ENCODE measurements at regions not wholly inside any gene's neighbourhood (a gene's known extent, or its start where the extent isn't known, plus 50 kb on each side); places are given as distances from the start of the nearest gene placed in this dataset.
"Not testable (repeated sequence)": the region's sequence is repeated elsewhere in the genome, so short reads cannot be mapped to it uniquely, and the experiment has no call there.

DNA sequence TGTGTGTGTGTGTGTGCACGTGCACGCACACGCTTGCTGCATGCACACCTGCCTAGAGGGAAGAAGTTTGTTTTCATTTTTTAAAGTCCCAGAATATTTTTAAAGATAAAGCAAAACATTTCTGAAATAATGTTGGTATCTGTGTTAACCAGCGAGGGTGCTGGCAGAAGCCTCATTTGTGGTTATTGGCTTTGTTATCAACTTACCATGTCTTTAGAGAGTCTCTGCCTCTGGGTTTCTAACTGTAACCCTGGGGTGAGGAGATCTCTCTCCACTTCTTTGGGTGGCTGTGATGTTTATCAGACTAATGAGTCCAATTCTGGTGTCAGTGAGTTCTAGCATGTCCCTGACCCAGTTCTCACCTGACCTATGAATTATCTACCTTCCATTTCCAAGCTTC is 927.6 kb upstream of the FANCL start:
- Histone ChIP-seq H3K27ac (ENCODE audit: low read length) (no peak overlapping the region), H3K4me3 (ENCODE audit: low read depth in 1 of 2, low read length in 2 of 2) (no peak overlapping the region), H3K36me3 (ENCODE audit: control insufficient read depth in 1 of 2, insufficient read depth in 2 of 2, low read length in 2 of 2) (no peaks in the 10 kb centered on the region), H3K9me3 (ENCODE audit: control insufficient read depth in 1 of 2, low read length in 2 of 2) (no peaks in the 10 kb centered on the region), H3K27me3 (ENCODE audit: low read depth, low read length) (no peaks in the 10 kb centered on the region), H3K4me1 (ENCODE audit: control insufficient read depth in 1 of 2, insufficient read depth in 2 of 2, low read length in 2 of 2) (no peaks in the 10 kb centered on the region)

DNA sequence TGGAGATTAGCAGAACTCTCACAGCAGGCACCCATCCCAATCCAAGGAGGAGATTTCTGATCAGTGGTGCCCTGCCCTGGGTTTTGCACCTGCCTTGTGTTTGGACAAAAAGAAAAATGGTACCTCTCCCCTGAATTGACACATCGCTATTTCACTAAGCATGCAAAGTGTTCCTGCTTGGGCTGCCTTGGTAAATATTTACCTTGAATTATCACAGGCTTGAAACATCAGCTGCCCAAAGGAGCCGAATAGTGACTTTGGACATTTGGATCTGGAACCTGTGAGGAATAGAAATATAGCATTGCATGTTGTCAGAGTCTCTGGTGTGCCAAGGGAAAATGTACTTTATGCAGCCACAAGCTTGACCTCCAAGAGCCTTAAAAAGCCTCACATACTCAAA is 926.4 kb upstream of the FANCL start:
- H3K27ac ChIP-seq (ENCODE audit: low read length), result no peak overlapping the region
- no peaks in the 10 kb centered on the region for H3K27me3 ChIP-seq (ENCODE audit: low read depth, low read length)
- no peaks in the 10 kb centered on the region for H3K4me1 ChIP-seq (ENCODE audit: control insufficient read depth in 1 of 2, insufficient read depth in 2 of 2, low read length in 2 of 2)
- no peaks in the 10 kb centered on the region for H3K36me3 ChIP-seq (ENCODE audit: control insufficient read depth in 1 of 2, insufficient read depth in 2 of 2, low read length in 2 of 2)
- no peak overlapping the region for H3K4me3 ChIP-seq (ENCODE audit: low read depth in 1 of 2, low read length in 2 of 2)
- no peaks in the 10 kb centered on the region for H3K9me3 ChIP-seq (ENCODE audit: control insufficient read depth in 1 of 2, low read length in 2 of 2)

DNA sequence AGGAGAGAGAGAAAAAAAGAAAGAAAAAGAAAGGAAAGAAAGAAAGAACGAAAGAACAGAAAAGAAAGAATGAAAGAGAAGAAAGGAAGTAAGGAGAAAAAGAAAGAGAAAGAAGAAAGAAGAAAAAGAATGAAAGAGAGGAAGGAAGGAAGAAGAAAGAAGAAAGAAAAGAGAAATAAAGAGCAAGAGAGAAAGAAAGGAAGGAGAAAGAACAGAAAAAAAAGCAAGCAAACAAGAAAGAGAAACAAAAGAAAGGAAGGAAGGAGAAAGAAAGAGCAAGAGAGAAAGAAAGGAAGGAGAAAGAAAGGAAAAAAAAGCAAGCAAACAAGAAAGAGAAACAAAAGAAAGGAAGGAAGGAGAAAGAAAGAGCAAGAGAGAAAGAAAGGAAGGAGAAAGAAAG is 916.8 kb upstream of the FANCL start:
- H3K36me3 ChIP-seq (ENCODE audit: control insufficient read depth in 1 of 2, insufficient read depth in 2 of 2, low read length in 2 of 2); H3K9me3 ChIP-seq (ENCODE audit: control insufficient read depth in 1 of 2, low read length in 2 of 2); H3K27ac ChIP-seq (ENCODE audit: low read length); H3K4me3 ChIP-seq (ENCODE audit: low read depth in 1 of 2, low read length in 2 of 2); H3K27me3 ChIP-seq (ENCODE audit: low read depth, low read length); H3K4me1 ChIP-seq (ENCODE audit: control insufficient read depth in 1 of 2, insufficient read depth in 2 of 2, low read length in 2 of 2): not testable (repeated sequence)

DNA sequence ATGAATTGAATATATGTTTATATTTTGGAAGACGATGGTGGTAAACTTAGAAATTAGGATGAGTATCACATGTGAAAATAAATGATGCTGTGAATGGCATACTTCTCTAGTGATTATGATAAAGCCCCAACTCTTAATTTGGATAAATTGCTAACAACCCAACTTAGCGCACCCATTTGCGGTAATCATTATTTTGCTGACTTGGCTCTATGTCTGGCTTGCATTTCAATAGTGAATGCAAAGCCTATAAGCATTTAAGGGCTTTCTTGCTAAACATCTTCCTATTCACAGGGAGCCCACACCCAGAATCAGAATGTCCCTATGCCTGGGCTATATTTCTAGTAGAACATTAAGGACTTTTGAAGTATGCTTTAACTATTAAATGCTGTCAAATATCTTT is 910.7 kb upstream of the FANCL start:
- H3K27ac ChIP-seq (ENCODE audit: low read length), result no peak overlapping the region
- no peak overlapping the region for H3K4me3 ChIP-seq (ENCODE audit: low read depth in 1 of 2, low read length in 2 of 2)
- no peaks in the 10 kb centered on the region for H3K9me3 ChIP-seq (ENCODE audit: control insufficient read depth in 1 of 2, low read length in 2 of 2)
- no peaks in the 10 kb centered on the region for H3K4me1 ChIP-seq (ENCODE audit: control insufficient read depth in 1 of 2, insufficient read depth in 2 of 2, low read length in 2 of 2)
- H3K27me3 ChIP-seq (ENCODE audit: low read depth, low read length), result no peaks in the 10 kb centered on the region
- H3K36me3 ChIP-seq (ENCODE audit: control insufficient read depth in 1 of 2, insufficient read depth in 2 of 2, low read length in 2 of 2), result no peaks in the 10 kb centered on the region

DNA sequence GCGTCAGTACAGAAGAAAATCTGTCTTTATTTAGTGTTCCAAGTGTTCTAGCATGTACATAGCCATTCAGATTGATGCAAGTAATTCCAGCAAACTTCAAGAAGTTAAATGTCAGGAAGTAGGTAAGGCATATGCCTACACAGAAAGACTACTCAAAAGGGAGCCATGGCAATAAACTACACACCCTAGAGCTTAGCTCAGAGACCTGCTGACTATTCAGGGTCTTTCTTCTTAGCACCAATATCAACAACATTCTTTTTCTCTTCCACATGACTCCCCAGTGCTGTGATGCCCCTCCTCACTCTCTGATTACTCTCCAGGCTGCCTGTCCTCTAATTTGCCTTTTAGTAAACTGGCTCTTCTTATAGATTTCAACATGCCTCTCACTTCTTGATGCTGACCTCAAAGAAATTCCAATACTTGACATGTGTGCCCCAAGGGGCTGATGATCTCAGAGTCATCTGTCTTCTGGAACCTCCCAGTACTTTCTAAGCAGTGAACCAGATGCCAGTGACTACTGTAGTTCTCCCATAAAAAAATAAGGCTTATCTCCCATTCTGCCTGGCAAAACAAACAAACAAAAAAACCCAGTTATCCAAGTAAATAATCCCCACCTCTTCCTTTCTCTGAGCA is 909.2 kb upstream of the FANCL start:
- no peaks in the 10 kb centered on the region for H3K4me1 ChIP-seq (ENCODE audit: control insufficient read depth in 1 of 2, insufficient read depth in 2 of 2, low read length in 2 of 2)
- H3K4me3 ChIP-seq (ENCODE audit: low read depth in 1 of 2, low read length in 2 of 2), result no peak overlapping the region

DNA sequence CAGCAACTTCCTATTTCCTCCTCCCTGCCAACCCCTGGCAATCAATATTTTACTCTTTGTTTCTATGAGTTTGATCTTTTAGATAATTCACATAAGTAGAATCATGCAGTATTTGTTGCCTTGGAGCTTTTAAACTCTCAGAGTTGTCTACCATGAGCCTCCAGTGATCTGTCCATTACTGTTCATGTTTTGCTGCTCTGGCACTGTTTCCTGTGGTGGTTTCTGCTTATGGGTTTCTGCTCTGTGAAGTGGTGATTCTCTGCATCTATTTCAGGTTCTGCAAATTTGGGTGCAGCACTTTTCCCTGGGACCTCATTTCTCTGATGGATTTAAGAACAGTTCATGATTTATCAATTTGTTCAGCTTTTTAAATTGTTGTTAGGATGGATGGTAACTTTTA is 908.1 kb upstream of the FANCL start:
- no peak overlapping the region for H3K27ac ChIP-seq (ENCODE audit: low read length)
- no peaks in the 10 kb centered on the region for H3K36me3 ChIP-seq (ENCODE audit: control insufficient read depth in 1 of 2, insufficient read depth in 2 of 2, low read length in 2 of 2)
- no peaks in the 10 kb centered on the region for H3K4me1 ChIP-seq (ENCODE audit: control insufficient read depth in 1 of 2, insufficient read depth in 2 of 2, low read length in 2 of 2)
- no peak overlapping the region for H3K4me3 ChIP-seq (ENCODE audit: low read depth in 1 of 2, low read length in 2 of 2)
- H3K27me3 ChIP-seq (ENCODE audit: low read depth, low read length), result no peaks in the 10 kb centered on the region
- no peaks in the 10 kb centered on the region for H3K9me3 ChIP-seq (ENCODE audit: control insufficient read depth in 1 of 2, low read length in 2 of 2)

More for the DNA sequence above, 909.2 kb upstream of the FANCL start:
- no peaks in the 10 kb centered on the region for H3K9me3 ChIP-seq (ENCODE audit: control insufficient read depth in 1 of 2, low read length in 2 of 2)
- no peaks in the 10 kb centered on the region for H3K36me3 ChIP-seq (ENCODE audit: control insufficient read depth in 1 of 2, insufficient read depth in 2 of 2, low read length in 2 of 2)
- H3K27ac ChIP-seq (ENCODE audit: low read length), result no peak overlapping the region
- no peaks in the 10 kb centered on the region for H3K27me3 ChIP-seq (ENCODE audit: low read depth, low read length)

DNA sequence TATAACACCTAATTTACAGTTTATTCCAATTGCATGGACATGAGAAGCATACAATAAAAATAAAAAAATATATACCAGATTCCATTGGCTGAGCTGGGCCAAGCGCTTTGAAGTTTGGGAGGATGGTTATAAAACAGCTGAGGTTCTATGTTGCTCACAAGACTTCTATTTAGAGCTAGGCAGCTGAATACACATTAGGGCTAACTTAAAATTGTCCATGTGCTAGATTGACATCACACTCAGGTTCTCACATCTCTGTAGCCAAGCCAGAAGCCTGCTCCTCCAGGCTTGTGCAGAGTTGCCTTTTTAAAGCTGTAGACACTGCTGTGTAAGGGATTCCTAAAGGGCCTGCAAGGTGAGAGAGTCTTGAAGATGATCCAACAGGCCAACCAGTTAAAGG is 871.1 kb upstream of the FANCL start:
- Histone ChIP-seq H3K27me3 (ENCODE audit: low read depth, low read length) (no peaks in the 10 kb centered on the region), H3K27ac (ENCODE audit: low read length) (no peak overlapping the region), H3K36me3 (ENCODE audit: control insufficient read depth in 1 of 2, insufficient read depth in 2 of 2, low read length in 2 of 2) (no peaks in the 10 kb centered on the region), H3K4me1 (ENCODE audit: control insufficient read depth in 1 of 2, insufficient read depth in 2 of 2, low read length in 2 of 2) (no peaks in the 10 kb centered on the region), H3K9me3 (ENCODE audit: control insufficient read depth in 1 of 2, low read length in 2 of 2) (no peaks in the 10 kb centered on the region), H3K4me3 (ENCODE audit: low read depth in 1 of 2, low read length in 2 of 2) (no peak overlapping the region)

DNA sequence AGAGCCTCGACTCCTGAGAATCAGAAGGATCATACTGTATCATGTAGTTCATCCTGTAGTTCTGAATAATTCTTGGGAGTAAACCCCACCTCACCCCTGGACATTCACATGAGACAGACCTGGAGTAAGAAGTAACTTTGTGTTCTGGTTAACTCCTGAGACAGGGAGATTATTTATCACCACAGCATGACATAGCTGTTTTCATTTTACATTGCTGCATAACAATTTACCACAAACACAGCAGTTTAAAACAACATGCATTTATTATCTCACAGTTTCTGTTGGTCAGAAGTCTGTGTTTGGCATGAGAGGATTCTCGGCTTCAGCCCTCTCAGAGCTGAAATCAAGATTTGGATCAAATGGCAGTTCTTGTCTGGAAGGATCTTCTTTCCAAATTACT is 855.8 kb upstream of the FANCL start:
- H3K4me3 ChIP-seq (ENCODE audit: low read depth in 1 of 2, low read length in 2 of 2), result no peak overlapping the region
- no peaks in the 10 kb centered on the region for H3K4me1 ChIP-seq (ENCODE audit: control insufficient read depth in 1 of 2, insufficient read depth in 2 of 2, low read length in 2 of 2)
- H3K27me3 ChIP-seq (ENCODE audit: low read depth, low read length), result no peaks in the 10 kb centered on the region
- peaks cover 0 to 11% of the 10 kb centered on the region in 2 donors for H3K9me3 ChIP-seq (ENCODE audit: control insufficient read depth in 1 of 2, low read length in 2 of 2)
- H3K27ac ChIP-seq (ENCODE audit: low read length), result no peak overlapping the region
- H3K36me3 ChIP-seq (ENCODE audit: control insufficient read depth in 1 of 2, insufficient read depth in 2 of 2, low read length in 2 of 2), result no peaks in the 10 kb centered on the region

DNA sequence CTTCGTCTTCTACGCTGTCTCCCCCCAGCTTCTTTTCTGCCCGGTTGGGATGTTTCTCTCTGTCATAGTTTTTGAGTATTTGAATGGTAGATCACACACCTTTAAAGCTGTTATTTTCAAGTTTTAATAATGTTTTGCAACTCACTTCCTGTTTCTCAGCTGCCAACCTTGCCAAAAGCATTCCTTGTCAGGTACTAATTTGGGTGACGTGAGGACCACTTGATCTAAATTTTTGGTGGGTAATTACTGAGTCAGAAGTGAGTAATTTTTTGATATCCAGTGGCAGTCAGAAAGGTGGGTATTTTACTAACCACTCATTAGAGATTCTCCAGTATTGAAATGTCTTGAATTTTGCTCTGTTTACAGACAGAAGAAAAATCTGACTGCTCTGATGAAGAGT is 852.4 kb upstream of the FANCL start:
- H3K4me3 ChIP-seq (ENCODE audit: low read depth in 1 of 2, low read length in 2 of 2), result no peak overlapping the region
- no peaks in the 10 kb centered on the region for H3K4me1 ChIP-seq (ENCODE audit: control insufficient read depth in 1 of 2, insufficient read depth in 2 of 2, low read length in 2 of 2)
- peaks cover 0 to 9% of the 10 kb centered on the region in 2 donors for H3K9me3 ChIP-seq (ENCODE audit: control insufficient read depth in 1 of 2, low read length in 2 of 2)
- H3K36me3 ChIP-seq (ENCODE audit: control insufficient read depth in 1 of 2, insufficient read depth in 2 of 2, low read length in 2 of 2), result no peaks in the 10 kb centered on the region
- no peak overlapping the region for H3K27ac ChIP-seq (ENCODE audit: low read length)
- no peaks in the 10 kb centered on the region for H3K27me3 ChIP-seq (ENCODE audit: low read depth, low read length)

DNA sequence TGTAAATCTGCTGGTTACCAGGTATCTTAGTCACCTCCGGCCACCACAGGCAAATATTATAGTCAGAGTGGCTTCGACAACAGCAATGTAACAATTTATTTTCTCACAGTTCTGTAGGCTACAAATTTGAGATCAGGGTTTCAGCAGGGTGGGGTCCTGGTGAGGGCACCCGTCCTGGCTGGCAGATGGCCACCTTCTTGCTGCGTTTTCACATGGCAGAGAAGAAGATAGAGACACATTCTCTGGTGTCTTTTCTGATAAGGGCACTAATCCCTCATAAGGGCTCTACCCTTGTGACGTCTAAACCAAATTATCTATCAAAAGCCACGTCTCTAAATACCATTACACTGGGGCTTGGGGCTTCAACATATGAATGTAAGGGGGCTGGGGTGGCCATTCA is 843.2 kb upstream of the FANCL start:
- peaks cover 0 to 3% of the 10 kb centered on the region in 2 donors for H3K4me1 ChIP-seq (ENCODE audit: control insufficient read depth in 1 of 2, insufficient read depth in 2 of 2, low read length in 2 of 2)
- H3K9me3 ChIP-seq (ENCODE audit: control insufficient read depth in 1 of 2, low read length in 2 of 2), result no peaks in the 10 kb centered on the region
- H3K27me3 ChIP-seq (ENCODE audit: low read depth, low read length), result no peaks in the 10 kb centered on the region
- H3K27ac ChIP-seq (ENCODE audit: low read length), result no peak overlapping the region
- no peaks in the 10 kb centered on the region for H3K36me3 ChIP-seq (ENCODE audit: control insufficient read depth in 1 of 2, insufficient read depth in 2 of 2, low read length in 2 of 2)
- no peak overlapping the region for H3K4me3 ChIP-seq (ENCODE audit: low read depth in 1 of 2, low read length in 2 of 2)

DNA sequence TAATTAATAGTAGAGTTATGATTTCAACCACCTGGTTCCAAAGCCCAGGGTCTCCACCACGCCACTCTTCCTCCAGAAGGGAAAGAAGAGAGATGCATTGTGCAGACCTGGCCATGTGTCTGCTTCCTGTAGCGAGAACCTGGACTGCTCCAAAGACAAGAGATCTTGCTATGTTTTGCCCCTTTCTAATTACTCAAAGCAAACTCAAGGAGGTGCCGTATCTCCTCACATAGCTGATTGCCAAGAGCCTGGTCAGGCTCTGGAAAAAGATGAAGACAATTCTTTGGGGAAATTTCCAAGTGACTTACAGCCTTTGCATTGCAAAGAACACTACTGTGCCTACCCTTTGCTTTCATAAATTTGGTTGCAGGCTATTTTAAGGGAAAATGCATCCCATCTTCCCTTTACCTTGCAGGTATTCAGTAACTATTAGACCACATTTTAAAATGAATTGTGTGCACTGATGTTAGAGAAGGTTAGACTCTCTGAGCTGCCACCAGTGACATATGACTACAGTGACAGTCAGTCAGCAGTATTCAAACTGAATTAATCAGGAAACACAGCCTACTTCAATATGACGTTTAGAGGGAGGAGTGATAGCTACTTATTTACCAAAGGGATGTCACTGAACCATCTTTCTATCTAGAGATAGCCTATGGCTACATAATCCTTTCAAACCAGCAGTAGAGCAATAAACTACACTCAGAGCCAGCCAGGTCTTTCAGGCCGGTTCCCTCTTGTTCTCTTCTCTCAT is 842.1 kb upstream of the FANCL start:
- Histone ChIP-seq H3K4me3 (ENCODE audit: low read depth in 1 of 2, low read length in 2 of 2) (no peak overlapping the region), H3K36me3 (ENCODE audit: control insufficient read depth in 1 of 2, insufficient read depth in 2 of 2, low read length in 2 of 2) (no peaks in the 10 kb centered on the region), H3K4me1 (ENCODE audit: control insufficient read depth in 1 of 2, insufficient read depth in 2 of 2, low read length in 2 of 2) (peaks cover 0 to 3% of the 10 kb centered on the region in 2 donors), H3K27me3 (ENCODE audit: low read depth, low read length) (no peaks in the 10 kb centered on the region), H3K27ac (ENCODE audit: low read length) (no peak overlapping the region), H3K9me3 (ENCODE audit: control insufficient read depth in 1 of 2, low read length in 2 of 2) (no peaks in the 10 kb centered on the region)

DNA sequence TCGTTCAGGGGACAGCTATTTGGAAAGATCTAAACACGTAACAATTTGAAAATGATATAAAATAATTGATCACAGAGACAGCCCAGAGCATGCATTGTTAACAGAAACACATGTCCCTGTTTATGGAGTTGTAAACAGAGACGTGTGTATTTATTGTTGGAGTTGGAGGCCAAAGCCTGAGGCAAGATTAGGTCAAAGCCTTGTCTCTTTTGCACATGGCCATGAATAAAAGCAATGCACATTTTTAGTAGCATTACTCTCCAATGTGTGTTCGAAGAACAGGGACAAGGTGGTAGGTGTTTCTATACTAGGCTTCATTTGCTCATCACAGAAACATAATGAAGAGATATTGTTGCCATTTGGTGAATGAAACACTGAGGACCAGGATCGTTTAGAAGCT is 841.5 kb upstream of the FANCL start:
- H3K4me1 ChIP-seq (ENCODE audit: control insufficient read depth in 1 of 2, insufficient read depth in 2 of 2, low read length in 2 of 2), result peaks cover 0 to 3% of the 10 kb centered on the region in 2 donors
- no peaks in the 10 kb centered on the region for H3K9me3 ChIP-seq (ENCODE audit: control insufficient read depth in 1 of 2, low read length in 2 of 2)
- H3K27me3 ChIP-seq (ENCODE audit: low read depth, low read length), result no peaks in the 10 kb centered on the region
- H3K4me3 ChIP-seq (ENCODE audit: low read depth in 1 of 2, low read length in 2 of 2), result no peak overlapping the region
- no peak overlapping the region for H3K27ac ChIP-seq (ENCODE audit: low read length)
- H3K36me3 ChIP-seq (ENCODE audit: control insufficient read depth in 1 of 2, insufficient read depth in 2 of 2, low read length in 2 of 2), result no peaks in the 10 kb centered on the region
